GM13976 (cell line): ENCODE measurements at regions not wholly inside any gene's neighbourhood (a gene's known extent, or its start where the extent isn't known, plus 50 kb on each side); places are given as distances from the start of the nearest gene placed in this dataset.

Experiments used
- DNase-seq: peaks from one replicate; pipeline ENCODE4 v3.0.0; 2012; ENCODE audit warnings: low spot score
- in situ Hi-C: fragments of 300-500 bp; cut with MboI; formaldehyde crosslinking; loops from one replicate; pipeline ENCODE4 v1.12.0; 2022; ENCODE audit warnings: low sequenced_read_pairs, mixed read lengths, inconsistent platforms; ENCODE audit not compliant: unreplicated experiment
- TF ChIP-seq, protein P1 (sequence below): IDR thresholded peaks from 2 replicates; pipeline ENCODE4 v1.5.1; 2012; ENCODE audit warnings: borderline replicate concordance, mild to moderate bottlenecking; ENCODE audit not compliant: insufficient read depth; ENCODE audit errors: extremely low read depth, missing control alignments, control extremely low read depth

GRCh38 chr5:167831754-167832504 is 459.5 kb upstream of the WWC1 start:
- in situ Hi-C loops = no loop called here
- TF ChIP-seq, protein P1, sequence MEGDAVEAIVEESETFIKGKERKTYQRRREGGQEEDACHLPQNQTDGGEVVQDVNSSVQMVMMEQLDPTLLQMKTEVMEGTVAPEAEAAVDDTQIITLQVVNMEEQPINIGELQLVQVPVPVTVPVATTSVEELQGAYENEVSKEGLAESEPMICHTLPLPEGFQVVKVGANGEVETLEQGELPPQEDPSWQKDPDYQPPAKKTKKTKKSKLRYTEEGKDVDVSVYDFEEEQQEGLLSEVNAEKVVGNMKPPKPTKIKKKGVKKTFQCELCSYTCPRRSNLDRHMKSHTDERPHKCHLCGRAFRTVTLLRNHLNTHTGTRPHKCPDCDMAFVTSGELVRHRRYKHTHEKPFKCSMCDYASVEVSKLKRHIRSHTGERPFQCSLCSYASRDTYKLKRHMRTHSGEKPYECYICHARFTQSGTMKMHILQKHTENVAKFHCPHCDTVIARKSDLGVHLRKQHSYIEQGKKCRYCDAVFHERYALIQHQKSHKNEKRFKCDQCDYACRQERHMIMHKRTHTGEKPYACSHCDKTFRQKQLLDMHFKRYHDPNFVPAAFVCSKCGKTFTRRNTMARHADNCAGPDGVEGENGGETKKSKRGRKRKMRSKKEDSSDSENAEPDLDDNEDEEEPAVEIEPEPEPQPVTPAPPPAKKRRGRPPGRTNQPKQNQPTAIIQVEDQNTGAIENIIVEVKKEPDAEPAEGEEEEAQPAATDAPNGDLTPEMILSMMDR = no peak
- no peak for DNase-seq

- TF ChIP-seq, protein P1 = no peak
- in situ Hi-C loops = no loop called here
- DNase-seq = no peak
Observed at GRCh38 chr5:167832609-167833008, 458.8 kb upstream of the WWC1 start.

DNA sequence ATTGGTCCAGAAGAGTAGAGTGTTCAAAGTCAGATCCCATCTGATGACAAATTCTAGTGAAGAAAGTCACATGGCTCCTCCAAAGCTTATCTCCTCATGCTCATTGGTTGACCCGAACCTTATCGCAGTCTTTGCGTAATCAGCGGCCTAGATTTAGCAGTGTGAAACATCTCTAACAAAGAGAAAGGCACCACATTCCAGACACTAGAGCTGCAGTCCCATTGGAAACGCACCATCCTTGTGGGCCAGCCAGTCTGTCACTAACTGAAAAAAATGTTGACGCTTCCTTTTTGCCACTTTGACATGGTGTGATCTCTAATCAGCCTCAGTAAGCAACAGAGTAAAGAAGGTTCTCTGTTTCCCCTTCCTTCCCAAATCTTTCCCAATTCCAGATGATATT is 458.0 kb upstream of the WWC1 start:
- TF ChIP-seq, protein P1 = no peak
- in situ Hi-C loops = no loop called here
- no peak for DNase-seq

DNA sequence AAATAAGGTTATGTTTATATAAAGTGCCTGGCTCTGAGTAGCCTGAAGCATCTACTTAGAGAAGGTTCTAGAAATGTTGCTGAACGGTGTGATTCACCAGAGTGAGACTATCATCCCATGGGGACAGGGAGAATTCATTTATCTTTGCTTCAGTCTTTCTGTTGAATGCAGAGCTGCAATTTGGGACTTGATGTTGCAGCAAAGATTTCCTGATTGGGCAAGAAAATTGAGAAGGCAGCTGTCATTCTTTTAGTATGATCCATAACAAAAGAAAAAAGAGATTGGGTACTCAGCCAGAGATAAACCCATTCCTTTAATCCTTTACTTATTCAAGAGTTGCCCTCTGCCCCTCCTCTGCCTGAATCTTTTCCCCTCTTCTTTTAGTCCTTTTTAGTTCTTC is 456.3 kb upstream of the WWC1 start:
- in situ Hi-C loops = no loop called here
- DNase-seq = no peak
- TF ChIP-seq, protein P1 = no peak

DNA sequence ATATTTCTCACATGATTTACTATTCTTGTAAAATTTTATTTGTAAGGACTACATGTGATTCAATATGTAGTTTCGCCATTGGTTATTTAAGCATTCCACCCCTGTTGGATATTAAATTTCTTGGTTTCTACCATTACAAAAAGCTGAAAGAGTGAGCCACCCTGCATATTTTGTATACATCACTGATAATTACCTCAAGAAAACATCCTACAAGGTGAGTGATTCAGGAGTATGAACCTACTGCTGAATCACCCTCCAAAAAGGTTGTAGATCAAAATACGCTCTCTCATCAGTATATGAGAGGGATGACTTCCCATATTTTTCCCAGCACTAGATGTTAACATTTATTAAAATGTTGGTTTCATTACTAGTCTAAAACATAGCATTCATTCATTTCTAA is 454.3 kb upstream of the WWC1 start:
- TF ChIP-seq, protein P1 = no peak
- no peak for DNase-seq
- in situ Hi-C loops = no loop called here

DNA sequence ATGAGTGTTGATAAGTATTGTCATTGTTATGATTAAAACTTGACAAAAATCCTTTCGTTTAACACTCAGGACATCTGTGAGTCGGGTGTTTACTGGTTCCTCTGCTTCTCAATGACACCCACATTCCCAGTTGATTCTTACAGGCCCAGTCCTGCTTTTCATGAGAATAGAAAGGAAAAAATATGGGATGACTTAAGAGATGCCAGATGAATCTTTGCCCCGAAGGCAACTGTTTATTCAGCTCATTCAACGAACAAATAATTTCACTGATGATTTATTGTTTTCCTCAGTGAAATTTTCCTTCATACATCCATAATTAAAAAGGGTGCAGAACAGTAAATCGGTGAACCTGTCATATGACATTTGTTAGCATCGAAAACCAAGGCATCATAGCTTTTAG is 452.4 kb upstream of the WWC1 start:
- TF ChIP-seq, protein P1 = no peak
- in situ Hi-C loops = no loop called here
- DNase-seq = no peak
